ENCODE measurements at regions not wholly inside any gene's neighbourhood (a gene's known extent, or its start where the extent isn't known, plus 50 kb on each side); places are given as distances from the start of the nearest gene placed in this dataset.
A peak's percentile ranks its signal among the peaks of the same experiment; 100 is the strongest.
"Not testable (repeated sequence)": the region's sequence is repeated elsewhere in the genome, so short reads cannot be mapped to it uniquely, and the experiment has no call there.

DNA sequence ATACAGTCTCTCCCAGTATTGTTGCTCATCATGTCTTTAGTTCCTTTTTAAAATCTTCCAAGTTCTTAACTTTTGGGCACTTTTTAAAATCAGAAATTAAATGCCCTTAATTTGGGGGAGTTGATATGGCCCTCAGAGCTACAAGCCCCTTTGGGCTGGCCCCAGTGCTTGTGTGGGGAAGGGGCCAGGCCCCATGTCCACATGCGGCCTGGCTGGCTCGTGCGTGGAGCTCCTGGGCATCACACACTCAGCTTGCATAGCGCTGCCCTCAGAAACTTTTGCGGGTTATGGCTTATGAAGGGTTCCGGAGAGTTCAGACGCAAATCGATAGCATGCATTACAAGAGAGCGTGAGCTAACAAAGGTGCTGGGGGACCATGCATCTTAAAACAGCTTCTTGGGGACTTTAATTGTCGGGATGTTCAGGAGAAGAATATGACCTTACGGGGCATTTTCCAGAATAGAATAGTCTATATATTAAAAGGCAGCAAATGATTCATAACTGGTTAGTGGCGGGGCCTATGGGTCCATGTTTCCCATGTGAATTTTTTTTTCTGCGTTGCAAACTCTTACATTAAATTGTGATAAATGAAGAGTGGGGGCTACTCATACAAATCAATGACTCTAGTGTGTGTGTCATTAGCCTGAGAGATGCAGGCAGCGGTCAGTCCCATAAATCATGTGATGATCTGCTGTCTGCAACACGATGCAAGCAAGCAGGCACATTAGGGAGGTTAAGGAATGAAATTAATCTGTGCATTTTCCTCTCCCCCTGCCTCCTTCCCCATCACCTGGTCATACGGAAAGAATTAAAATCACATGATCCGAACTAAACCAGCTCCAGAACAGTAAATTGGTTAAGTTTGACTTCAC lies 185.8 kb upstream of the TSHZ3 start:
- Histone ChIP-seq H3K4me1 (no peaks in the 10 kb centered on the region), H3K4me3 (no peak overlapping the region), H3K27me3 (no peaks in the 10 kb centered on the region), H3K36me3 (no peaks in the 10 kb centered on the region), H3K27ac (replicated peaks in 1 of 4) (no peak overlapping the region), H3K9me3 (no peaks in the 10 kb centered on the region)
- intact Hi-C loops (cut with DNase I) = no loop called here
- peak; percentile 78 for DNase-seq (ENCODE audit: extremely low spot score)
- TF ChIP-seq, protein P1, sequence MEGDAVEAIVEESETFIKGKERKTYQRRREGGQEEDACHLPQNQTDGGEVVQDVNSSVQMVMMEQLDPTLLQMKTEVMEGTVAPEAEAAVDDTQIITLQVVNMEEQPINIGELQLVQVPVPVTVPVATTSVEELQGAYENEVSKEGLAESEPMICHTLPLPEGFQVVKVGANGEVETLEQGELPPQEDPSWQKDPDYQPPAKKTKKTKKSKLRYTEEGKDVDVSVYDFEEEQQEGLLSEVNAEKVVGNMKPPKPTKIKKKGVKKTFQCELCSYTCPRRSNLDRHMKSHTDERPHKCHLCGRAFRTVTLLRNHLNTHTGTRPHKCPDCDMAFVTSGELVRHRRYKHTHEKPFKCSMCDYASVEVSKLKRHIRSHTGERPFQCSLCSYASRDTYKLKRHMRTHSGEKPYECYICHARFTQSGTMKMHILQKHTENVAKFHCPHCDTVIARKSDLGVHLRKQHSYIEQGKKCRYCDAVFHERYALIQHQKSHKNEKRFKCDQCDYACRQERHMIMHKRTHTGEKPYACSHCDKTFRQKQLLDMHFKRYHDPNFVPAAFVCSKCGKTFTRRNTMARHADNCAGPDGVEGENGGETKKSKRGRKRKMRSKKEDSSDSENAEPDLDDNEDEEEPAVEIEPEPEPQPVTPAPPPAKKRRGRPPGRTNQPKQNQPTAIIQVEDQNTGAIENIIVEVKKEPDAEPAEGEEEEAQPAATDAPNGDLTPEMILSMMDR (IDR thresholded peaks at IDR 0.05) = no peak
- no peak for TF ChIP-seq POLR2A (IDR thresholded peaks at IDR 0.05; ENCODE audit: low read depth)
- no peak for TF ChIP-seq EP300 (IDR thresholded peaks at IDR 0.05)
- TF ChIP-seq POLR2AphosphoS5 (IDR thresholded peaks at IDR 0.05) = no peak
- WGBS = 93% methylated on average over 17 of the region's 17 CpGs

DNA sequence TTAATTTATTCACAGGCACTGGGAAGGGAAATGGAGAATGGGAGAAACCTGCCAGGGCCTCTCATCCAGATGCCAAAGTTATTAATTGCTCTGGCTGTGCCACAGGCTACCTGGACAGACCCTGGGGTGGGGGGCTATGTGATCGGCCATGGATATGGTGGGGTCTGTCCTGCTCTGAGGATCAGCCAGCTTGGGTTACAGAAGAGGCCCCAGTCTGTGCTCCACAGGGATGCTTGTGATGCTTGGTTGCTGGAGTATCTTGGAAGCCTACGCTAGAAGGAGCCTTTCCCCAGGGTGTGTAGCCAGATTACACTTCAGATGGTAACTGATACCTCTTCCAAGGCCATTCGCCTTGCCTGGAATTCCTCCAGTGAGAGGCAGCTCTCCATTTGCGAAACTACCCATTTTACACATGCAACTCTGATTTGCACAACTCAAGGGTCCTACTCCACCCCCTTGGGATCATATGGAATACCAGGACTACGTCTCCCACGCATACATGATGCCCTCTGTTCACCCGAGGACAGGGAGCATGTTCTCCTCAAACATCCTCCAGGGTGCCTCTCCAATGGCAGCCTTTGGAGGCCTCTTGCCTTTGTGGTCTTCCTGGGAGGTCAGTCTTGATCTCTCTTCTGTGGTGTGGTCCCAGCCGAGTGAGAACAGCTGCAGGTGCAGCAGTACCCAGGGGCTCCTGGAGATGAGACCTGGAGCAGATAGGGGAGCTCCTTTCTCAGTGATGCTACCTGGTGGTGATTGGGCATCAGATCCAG lies 186.6 kb upstream of the TSHZ3 start:
- Histone ChIP-seq H3K9me3 (no peaks in the 10 kb centered on the region), H3K27me3 (no peaks in the 10 kb centered on the region)
- 80% methylated on average over 8 of the region's 8 CpGs for WGBS

GRCh38 chr19:31537136-31537535 lies 187.9 kb upstream of the TSHZ3 start:
- Histone ChIP-seq H3K4me3 (no peak overlapping the region), H3K4me1 (no peaks in the 10 kb centered on the region), H3K9me3 (no peaks in the 10 kb centered on the region), H3K27me3 (no peaks in the 10 kb centered on the region), H3K27ac (replicated peaks in 1 of 4) (no peak overlapping the region), H3K36me3 (no peaks in the 10 kb centered on the region)
- WGBS = 90% methylated on average over 3 of the region's 3 CpGs
- TF ChIP-seq, protein P1 (IDR thresholded peaks at IDR 0.05) = no peak
- TF ChIP-seq POLR2AphosphoS5 (IDR thresholded peaks at IDR 0.05) (no peak), EP300 (IDR thresholded peaks at IDR 0.05) (no peak), POLR2A (IDR thresholded peaks at IDR 0.05; ENCODE audit: low read depth) (no peak)
- peak; percentile 75 for DNase-seq (ENCODE audit: extremely low spot score)
- intact Hi-C loops (cut with DNase I) = no loop called here

More for the DNA sequence above, 186.6 kb upstream of the TSHZ3 start:
- TF ChIP-seq POLR2AphosphoS5 (IDR thresholded peaks at IDR 0.05) (no peak), POLR2A (IDR thresholded peaks at IDR 0.05; ENCODE audit: low read depth) (no peak), EP300 (IDR thresholded peaks at IDR 0.05) (no peak)
- TF ChIP-seq, protein P1 (IDR thresholded peaks at IDR 0.05) = no peak
- no peaks in the 10 kb centered on the region for H3K36me3 ChIP-seq
- H3K4me1 ChIP-seq = no peaks in the 10 kb centered on the region
- intact Hi-C loops (cut with DNase I) = no loop called here
- no peak overlapping the region for H3K4me3 ChIP-seq
- DNase-seq (ENCODE audit: extremely low spot score) = peak; percentile 80
- H3K27ac ChIP-seq (replicated peaks in 1 of 4) = no peak overlapping the region

DNA sequence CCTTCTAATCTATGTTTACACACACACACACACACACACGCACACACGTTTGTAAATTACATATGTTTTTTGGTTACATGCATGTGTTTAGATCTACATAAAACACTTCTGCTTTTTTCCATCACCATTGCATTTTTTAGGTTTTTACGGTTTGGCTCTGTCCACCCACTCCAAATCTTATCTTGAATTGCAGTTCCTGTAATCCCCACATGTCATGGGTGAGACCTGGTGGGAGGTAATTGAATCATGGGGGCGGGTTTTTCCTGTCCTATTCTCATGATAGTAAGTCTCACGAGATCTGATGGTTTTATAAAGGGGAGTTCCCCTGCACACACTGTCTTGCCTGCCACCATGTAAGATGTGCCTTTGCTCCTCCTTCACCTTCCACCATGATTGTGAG lies 188.7 kb upstream of the TSHZ3 start:
- H3K27me3 ChIP-seq = not testable (repeated sequence)
- WGBS = 79% methylated on average over 5 of the region's 5 CpGs

DNA sequence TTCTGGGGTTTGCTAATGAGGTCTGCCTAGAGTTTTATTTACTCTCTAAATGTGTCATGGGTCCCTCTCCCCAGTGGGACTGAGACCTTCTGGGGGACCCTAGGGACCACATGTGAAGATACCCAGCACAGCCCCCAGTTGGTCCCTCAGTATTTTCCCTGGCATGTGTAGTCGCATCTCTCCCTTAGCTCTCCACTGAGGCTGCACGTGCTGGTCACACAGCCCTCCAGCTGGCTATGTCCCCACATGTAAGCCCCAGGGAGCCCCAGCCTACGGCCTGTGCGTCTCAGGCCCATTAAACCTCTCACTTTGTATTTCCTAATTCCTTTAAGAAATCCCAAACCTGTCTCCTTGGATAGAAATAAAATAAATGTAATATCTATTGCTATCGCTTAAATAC lies 189.6 kb upstream of the TSHZ3 start:
- H3K9me3 ChIP-seq = no peaks in the 10 kb centered on the region
- 93% methylated on average over 5 of the region's 5 CpGs for WGBS
- intact Hi-C loops (cut with DNase I) = no loop called here
- no peaks in the 10 kb centered on the region for H3K4me1 ChIP-seq
- TF ChIP-seq POLR2AphosphoS5 (IDR thresholded peaks at IDR 0.05) = no peak
- no peak for TF ChIP-seq POLR2A (IDR thresholded peaks at IDR 0.05; ENCODE audit: low read depth)
- TF ChIP-seq EP300 (IDR thresholded peaks at IDR 0.05) = no peak
- TF ChIP-seq, protein P1 (IDR thresholded peaks at IDR 0.05) = no peak
- no peaks in the 10 kb centered on the region for H3K36me3 ChIP-seq
- no peak for DNase-seq (ENCODE audit: extremely low spot score)
- no peaks in the 10 kb centered on the region for H3K27me3 ChIP-seq
- H3K27ac ChIP-seq (replicated peaks in 1 of 4) = no peak overlapping the region
- H3K4me3 ChIP-seq = no peak overlapping the region

More for the DNA sequence above, 188.7 kb upstream of the TSHZ3 start:
- H3K4me1 ChIP-seq; H3K27ac ChIP-seq (replicated peaks in 1 of 4); H3K36me3 ChIP-seq; H3K9me3 ChIP-seq; intact Hi-C loops (cut with DNase I); H3K4me3 ChIP-seq: not testable (repeated sequence)
- peak; percentile 12 for DNase-seq (ENCODE audit: extremely low spot score)

Measured in esophagus muscularis mucosa (tissue), 4 donors.